Stomach (tissue), 8 donors: ENCODE measurements at regions not wholly inside any gene's neighbourhood (a gene's known extent, or its start where the extent isn't known, plus 50 kb on each side); places are given as distances from the start of the nearest gene placed in this dataset.

Experiments
- DNase-seq, 2 donors: peaks; one replicate each; pipeline versions ENCODE4 v3.0.0 to v3.0.0-alpha.2; 2013 to 2019
- H3K27ac ChIP-seq, 5 donors: fragments of 200-600 bp in 4 of 5; sonication (generic) in 4 of 5; one replicate each; pipeline ENCODE4 v1.5.1; 2013 to 2019; ENCODE audit warnings: mild to moderate bottlenecking in 1 of 5, moderate library complexity in 1 of 5
- H3K27me3 ChIP-seq, 3 donors: fragments of 200-600 bp; sonication (generic); one replicate each; pipeline ENCODE4 v1.5.1; 2017 to 2019; ENCODE audit warnings: mixed run types in 1 of 3
- H3K36me3 ChIP-seq, 4 donors: fragments of 200-600 bp; sonication (generic); 1 replicate in 3 of 4; 2 replicates in 1 of 4; pipeline ENCODE4 v1.5.1; 2016 to 2019
- H3K4me1 ChIP-seq, 4 donors: fragments of 200-600 bp; sonication (generic); one replicate each; pipeline ENCODE4 v1.5.1; 2016 to 2019
- H3K4me3 ChIP-seq, 4 donors: fragments of 200-600 bp; sonication (generic) in 3 of 4; one replicate each; pipeline ENCODE4 v1.5.1; 2016 to 2019; ENCODE audit warnings: mild to moderate bottlenecking in 1 of 4
- H3K9me3 ChIP-seq, 4 donors: fragments of 200-600 bp; sonication (generic); one replicate each; pipeline ENCODE4 v1.5.1; 2016 to 2019
- CTCF ChIP-seq, 7 experiments: fragments of 450-650 bp in 4 of 7; fragments of 200-600 bp in 3 of 7; sonication (generic) in 3 of 7; IDR thresholded peaks; one replicate each; pipeline ENCODE4 v1.5.1; 2016 to 2019; ENCODE audit warnings: antibody characterized with exemption in 7 of 7, control low read depth in 2 of 7, mild to moderate bottlenecking in 1 of 7
- EP300 ChIP-seq: sonication (generic); formaldehyde crosslinking; IDR thresholded peaks from one replicate; pipeline ENCODE4 v1.6.1; 2017; ENCODE audit warnings: antibody characterized with exemption
- POLR2A ChIP-seq, 4 donors: fragments of 450-650 bp; IDR thresholded peaks; one replicate each; pipeline ENCODE4 v1.6.1; 2016; ENCODE audit warnings: antibody characterized with exemption in 4 of 4, control low read depth in 2 of 4, mild to moderate bottlenecking in 1 of 4, moderate library complexity in 1 of 4
- POLR2AphosphoS5 ChIP-seq, 3 donors: sonication (generic); formaldehyde crosslinking; IDR thresholded peaks; one replicate each; pipeline ENCODE4 v1.6.1; 2016; ENCODE audit warnings: antibody characterized with exemption in 3 of 3
- WGBS, 5 donors: extraction: QIAGEN DNeasy Blood & Tissue Kit in 3 of 5; methylation state at CpG; one replicate each; pipeline versions ENCODE4 v1.1.5 to v1.1.7; 2013 to 2018; 5-methylcytosine and 5-hydroxymethylcytosine counted together
- intact Hi-C: fragments of 100-400 bp; cut with DNase I; formaldehyde crosslinking; loops from one replicate; pipeline ENCODE4 v1.15.1; 2023; ENCODE audit warnings: low total_unique reads
- donor health status: healthy with polysubstance abuse.
- donor health status: Bipolar disorder and iron deficiency.
- donor health status: healthy.

- H3K9me3 ChIP-seq, result no peaks in the 10 kb centered on the region
- no peaks in the 10 kb centered on the region for H3K27me3 ChIP-seq
- no peak for TF ChIP-seq EP300
- no peak for TF ChIP-seq POLR2A (IDR thresholded peaks at IDR 0.05)
- no peak for TF ChIP-seq CTCF (IDR thresholded peaks at IDR 0.05)
- no peaks in the 10 kb centered on the region for H3K4me1 ChIP-seq
- H3K4me3 ChIP-seq, result no peak overlapping the region
- intact Hi-C loops, result no loop called here
- 86 to 93% (median 87%) methylated on average over 5 of the region's 5 CpGs for WGBS, 5 donors
- no peak for DNase-seq
- H3K27ac ChIP-seq, result no peak overlapping the region
- H3K36me3 ChIP-seq, result no peaks in the 10 kb centered on the region
These were observed 131.6 kb upstream of the FN1 start for GRCh38 chr2:215567504-215567903.

GRCh38 chr2:215565897-215566296 lies 130.0 kb upstream of the FN1 start:
- 83 to 92% (median 84%) methylated on average over 2 of the region's 2 CpGs for WGBS, 5 donors
- DNase-seq, result no peak
- no peaks in the 10 kb centered on the region for H3K9me3 ChIP-seq
- H3K4me1 ChIP-seq, result no peaks in the 10 kb centered on the region
- no peak overlapping the region for H3K4me3 ChIP-seq
- no peaks in the 10 kb centered on the region for H3K36me3 ChIP-seq
- no peak overlapping the region for H3K27ac ChIP-seq
- H3K27me3 ChIP-seq, result no peaks in the 10 kb centered on the region
- intact Hi-C loops, result no loop called here
- TF ChIP-seq POLR2AphosphoS5 (IDR thresholded peaks at IDR 0.05) (no peak), CTCF (IDR thresholded peaks at IDR 0.05) (no peak)

- Histone ChIP-seq H3K9me3 (no peaks in the 10 kb centered on the region), H3K36me3 (no peaks in the 10 kb centered on the region), H3K27me3 (no peaks in the 10 kb centered on the region), H3K27ac (no peak overlapping the region), H3K4me3 (no peak overlapping the region), H3K4me1 (no peaks in the 10 kb centered on the region)
- WGBS, 5 donors, result 83 to 91% (median 87%) methylated on average over 2 of the region's 2 CpGs
- intact Hi-C loops, result no loop called here
- no peak for TF ChIP-seq POLR2AphosphoS5 (IDR thresholded peaks at IDR 0.05)
- no peak for TF ChIP-seq POLR2A (IDR thresholded peaks at IDR 0.05)
- TF ChIP-seq EP300, result no peak
- TF ChIP-seq CTCF (IDR thresholded peaks at IDR 0.05), result no peak
- peak in 1 of 2 donors; percentile 37 for DNase-seq
These were observed 121.8 kb upstream of the FN1 start for GRCh38 chr2:215557701-215558100.

- 78 to 82% (median 80%) methylated on average over 3 of the region's 3 CpGs for WGBS, 5 donors
- H3K36me3 ChIP-seq, result no peaks in the 10 kb centered on the region
- no peak overlapping the region for H3K27ac ChIP-seq
- intact Hi-C loops, result no loop called here
- no peaks in the 10 kb centered on the region for H3K27me3 ChIP-seq
- peak in 1 of 2 donors; percentile 14 for DNase-seq
- no peaks in the 10 kb centered on the region for H3K9me3 ChIP-seq
- no peaks in the 10 kb centered on the region for H3K4me1 ChIP-seq
- no peak overlapping the region for H3K4me3 ChIP-seq
- TF ChIP-seq POLR2AphosphoS5 (IDR thresholded peaks at IDR 0.05) (no peak), POLR2A (IDR thresholded peaks at IDR 0.05) (no peak), EP300 (no peak), CTCF (IDR thresholded peaks at IDR 0.05) (no peak)
These were observed 121.1 kb upstream of the FN1 start for GRCh38 chr2:215556979-215557378.
